Panc1 (cell line): ENCODE measurements at regions not wholly inside any gene's neighbourhood (a gene's known extent, or its start where the extent isn't known, plus 50 kb on each side); places are given as distances from the start of the nearest gene placed in this dataset.

ENCODE experiments used
- ATAC-seq: fragments of 200-7000 bp; cut with Tn5 transposase; 2 replicates; pipeline ENCODE4 v1.9.1; 2020; ENCODE audit warnings: mild to moderate bottlenecking, moderate library complexity
- BruUV-seq: library from RNA; stranded (reverse); fragments of 400-500 nt; replicated peaks from 2 replicates; lab custom pipeline; 2021; lab: Mats Ljungman, UMichigan
- CTCF ChIA-PET: fragments of 300-600 bp; sonication (Branson Sonifier 250); formaldehyde crosslinking; loops from one replicate; lab custom pipeline; 2022; ENCODE audit warnings: antibody characterized with exemption; lab: Charles Lee
- POLR2A ChIA-PET: fragments of 300-600 bp; sonication (Branson Sonifier 250); formaldehyde crosslinking; loops from one replicate; lab custom pipeline; 2022; ENCODE audit warnings: antibody characterized with exemption; lab: Charles Lee
- DNase-seq: peaks from one replicate; pipeline ENCODE4 v3.0.0-alpha.2; 2010; ENCODE audit warnings: low read depth, low spot score
- H3K27ac ChIP-seq: 2 replicates; pipeline ENCODE4 v1.5.1; 2011; ENCODE audit warnings: mild to moderate bottlenecking, low read length, inconsistent platforms
- H3K27me3 ChIP-seq: fragments of 200-500 bp; sonication (Bioruptor generic); 2 replicates; pipeline ENCODE4 v1.6.0; 2014; ENCODE audit warnings: low read length, inconsistent platforms; ENCODE audit not compliant: control insufficient read depth, insufficient read depth
- H3K36me3 ChIP-seq: fragments of 200-500 bp; sonication (Bioruptor generic); 2 replicates; pipeline ENCODE4 v1.5.1; 2014; ENCODE audit warnings: inconsistent platforms, mild to moderate bottlenecking, low read length, moderate library complexity; ENCODE audit not compliant: control insufficient read depth, insufficient read depth
- H3K4me1 ChIP-seq: 2 replicates; pipeline ENCODE4 v1.5.1; 2011; ENCODE audit warnings: inconsistent platforms, mild to moderate bottlenecking, low read length, moderate library complexity; ENCODE audit not compliant: control insufficient read depth, insufficient read depth
- H3K4me3 ChIP-seq, 2 experiments: 2 replicates each; pipeline ENCODE4 v1.5.1; 2011 to 2012; ENCODE audit warnings: low read depth in 2 of 2, low read length in 2 of 2, mild to moderate bottlenecking in 2 of 2, inconsistent platforms in 1 of 2, moderate library complexity in 1 of 2
- H3K9me3 ChIP-seq: fragments of 200-500 bp; sonication (Bioruptor generic); 2 replicates; pipeline ENCODE4 v1.5.1; 2014; ENCODE audit warnings: low read depth, mild to moderate bottlenecking, inconsistent platforms, low read length, moderate library complexity; ENCODE audit not compliant: control insufficient read depth, insufficient read depth
- POLR2AphosphoS5 ChIP-seq: IDR thresholded peaks from 2 replicates; pipeline ENCODE4 v1.6.1; 2012; ENCODE audit warnings: mild to moderate bottlenecking, low read depth, low read length, moderate library complexity
- SIN3A ChIP-seq: IDR thresholded peaks from 2 replicates; pipeline ENCODE4 v1.6.1; 2012; ENCODE audit warnings: low read depth, mild to moderate bottlenecking, low read length, moderate library complexity, borderline replicate concordance; ENCODE audit not compliant: insufficient read depth
- TCF7L2 ChIP-seq: IDR thresholded peaks from 2 replicates; pipeline ENCODE4 v1.6.1; 2011; ENCODE audit warnings: mild to moderate bottlenecking, low read depth, low read length, inconsistent platforms
- in situ Hi-C: cut with HindIII; loops from 2 replicates; pipeline ENCODE4 v1.10.0; 2016; ENCODE audit warnings: low sequenced_read_pairs, low pct_unique_long_range_greater_than_20kb
- intact Hi-C: fragments of 100-400 bp; cut with micrococcal nuclease; formaldehyde crosslinking; loops from one replicate; pipeline ENCODE4 v1.10.0; 2022; ENCODE audit not compliant: unreplicated experiment
- TF ChIP-seq, protein P1 (sequence below), 2 experiments: IDR thresholded peaks; 2 replicates each; pipeline ENCODE4 v1.6.1; 2011 to 2012; ENCODE audit warnings: low read depth in 2 of 2, control low read depth in 1 of 2, low read length in 1 of 2, mild to moderate bottlenecking in 1 of 2, moderate library complexity in 1 of 2; ENCODE audit not compliant: insufficient read depth in 1 of 2
- TF ChIP-seq, protein P2 (sequence below): fragments of 450-650 bp; IDR thresholded peaks from 2 replicates; pipeline ENCODE4 v1.5.1; 2017; ENCODE audit warnings: mild to moderate bottlenecking

DNA sequence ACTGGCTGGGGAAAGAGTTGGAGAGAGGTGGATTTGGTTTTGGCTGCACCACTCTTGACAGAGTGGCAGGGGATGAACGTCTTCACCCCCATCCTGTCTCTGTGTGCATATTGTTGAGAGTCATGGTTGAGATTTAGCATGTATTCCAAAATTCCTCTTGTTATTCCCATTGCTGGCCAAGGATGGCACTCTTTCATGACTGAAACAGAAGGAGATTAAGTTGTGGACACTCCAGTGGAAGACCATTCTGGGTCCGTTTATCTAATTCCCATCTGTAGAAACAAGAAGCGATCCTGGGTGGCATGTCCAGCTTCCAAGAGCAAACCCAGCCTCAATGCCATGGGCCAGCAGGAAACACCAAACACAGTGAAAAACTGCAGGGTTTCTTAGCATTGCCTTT is 469.0 kb upstream of the IGFBP3 start:
- in situ Hi-C loops, result no loop called here
- H3K36me3 ChIP-seq, result no peaks in the 10 kb centered on the region
- DNase-seq (no peak), ATAC-seq (no peak)
- no peaks in the 10 kb centered on the region for H3K4me1 ChIP-seq
- no peak overlapping the region for H3K27ac ChIP-seq
- CTCF ChIA-PET, result no interaction called here
- TF ChIP-seq SIN3A (no peak), TCF7L2 (no peak)
- TF ChIP-seq, protein P1, sequence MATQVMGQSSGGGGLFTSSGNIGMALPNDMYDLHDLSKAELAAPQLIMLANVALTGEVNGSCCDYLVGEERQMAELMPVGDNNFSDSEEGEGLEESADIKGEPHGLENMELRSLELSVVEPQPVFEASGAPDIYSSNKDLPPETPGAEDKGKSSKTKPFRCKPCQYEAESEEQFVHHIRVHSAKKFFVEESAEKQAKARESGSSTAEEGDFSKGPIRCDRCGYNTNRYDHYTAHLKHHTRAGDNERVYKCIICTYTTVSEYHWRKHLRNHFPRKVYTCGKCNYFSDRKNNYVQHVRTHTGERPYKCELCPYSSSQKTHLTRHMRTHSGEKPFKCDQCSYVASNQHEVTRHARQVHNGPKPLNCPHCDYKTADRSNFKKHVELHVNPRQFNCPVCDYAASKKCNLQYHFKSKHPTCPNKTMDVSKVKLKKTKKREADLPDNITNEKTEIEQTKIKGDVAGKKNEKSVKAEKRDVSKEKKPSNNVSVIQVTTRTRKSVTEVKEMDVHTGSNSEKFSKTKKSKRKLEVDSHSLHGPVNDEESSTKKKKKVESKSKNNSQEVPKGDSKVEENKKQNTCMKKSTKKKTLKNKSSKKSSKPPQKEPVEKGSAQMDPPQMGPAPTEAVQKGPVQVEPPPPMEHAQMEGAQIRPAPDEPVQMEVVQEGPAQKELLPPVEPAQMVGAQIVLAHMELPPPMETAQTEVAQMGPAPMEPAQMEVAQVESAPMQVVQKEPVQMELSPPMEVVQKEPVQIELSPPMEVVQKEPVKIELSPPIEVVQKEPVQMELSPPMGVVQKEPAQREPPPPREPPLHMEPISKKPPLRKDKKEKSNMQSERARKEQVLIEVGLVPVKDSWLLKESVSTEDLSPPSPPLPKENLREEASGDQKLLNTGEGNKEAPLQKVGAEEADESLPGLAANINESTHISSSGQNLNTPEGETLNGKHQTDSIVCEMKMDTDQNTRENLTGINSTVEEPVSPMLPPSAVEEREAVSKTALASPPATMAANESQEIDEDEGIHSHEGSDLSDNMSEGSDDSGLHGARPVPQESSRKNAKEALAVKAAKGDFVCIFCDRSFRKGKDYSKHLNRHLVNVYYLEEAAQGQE (IDR thresholded peaks at IDR 0.05; ENCODE audit: insufficient read depth in 1 of 2, low read depth in 2 of 2, low read length in 1 of 2), result no peak
- TF ChIP-seq, protein P2, sequence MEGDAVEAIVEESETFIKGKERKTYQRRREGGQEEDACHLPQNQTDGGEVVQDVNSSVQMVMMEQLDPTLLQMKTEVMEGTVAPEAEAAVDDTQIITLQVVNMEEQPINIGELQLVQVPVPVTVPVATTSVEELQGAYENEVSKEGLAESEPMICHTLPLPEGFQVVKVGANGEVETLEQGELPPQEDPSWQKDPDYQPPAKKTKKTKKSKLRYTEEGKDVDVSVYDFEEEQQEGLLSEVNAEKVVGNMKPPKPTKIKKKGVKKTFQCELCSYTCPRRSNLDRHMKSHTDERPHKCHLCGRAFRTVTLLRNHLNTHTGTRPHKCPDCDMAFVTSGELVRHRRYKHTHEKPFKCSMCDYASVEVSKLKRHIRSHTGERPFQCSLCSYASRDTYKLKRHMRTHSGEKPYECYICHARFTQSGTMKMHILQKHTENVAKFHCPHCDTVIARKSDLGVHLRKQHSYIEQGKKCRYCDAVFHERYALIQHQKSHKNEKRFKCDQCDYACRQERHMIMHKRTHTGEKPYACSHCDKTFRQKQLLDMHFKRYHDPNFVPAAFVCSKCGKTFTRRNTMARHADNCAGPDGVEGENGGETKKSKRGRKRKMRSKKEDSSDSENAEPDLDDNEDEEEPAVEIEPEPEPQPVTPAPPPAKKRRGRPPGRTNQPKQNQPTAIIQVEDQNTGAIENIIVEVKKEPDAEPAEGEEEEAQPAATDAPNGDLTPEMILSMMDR, result 0 out of 2 replicates have a peak, but pooled peaks have one; percentile 12
- BruUV-seq, result no TSS peak
- intact Hi-C loops, result no loop called here
- H3K9me3 ChIP-seq, result no peaks in the 10 kb centered on the region
- H3K4me3 ChIP-seq, result no peak overlapping the region
- no peaks in the 10 kb centered on the region for H3K27me3 ChIP-seq
- POLR2A ChIA-PET, result no interaction called here

DNA sequence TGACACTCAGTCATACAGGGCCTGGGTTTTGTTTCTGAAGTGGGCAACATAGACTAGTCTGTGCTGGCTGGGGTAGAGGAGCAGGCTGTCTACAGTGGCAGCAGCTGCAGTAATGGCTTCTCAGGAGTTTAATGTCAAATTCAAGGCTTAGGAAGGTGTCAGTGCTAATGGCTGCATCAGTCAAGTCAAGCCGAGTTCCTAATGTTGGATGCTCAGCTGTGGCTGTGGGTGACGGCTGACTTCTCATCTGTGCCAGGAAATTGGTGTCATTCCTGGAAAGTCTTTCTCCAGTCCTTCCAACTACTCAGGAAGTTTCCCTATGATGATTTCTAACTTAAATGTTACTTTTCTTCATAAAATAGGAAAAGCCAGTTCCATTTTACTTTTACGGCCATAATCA is 468.1 kb upstream of the IGFBP3 start:
- Histone ChIP-seq H3K4me3 (no peak overlapping the region), H3K36me3 (no peaks in the 10 kb centered on the region), H3K9me3 (no peaks in the 10 kb centered on the region), H3K27ac (no peak overlapping the region), H3K27me3 (no peaks in the 10 kb centered on the region), H3K4me1 (no peaks in the 10 kb centered on the region)
- no TSS peak for BruUV-seq
- POLR2A ChIA-PET, result no interaction called here
- intact Hi-C loops, result no loop called here
- CTCF ChIA-PET, result no interaction called here
- in situ Hi-C loops, result no loop called here
- no peak for TF ChIP-seq SIN3A
- TF ChIP-seq TCF7L2, result no peak
- TF ChIP-seq POLR2AphosphoS5, result no peak
- TF ChIP-seq, protein P1 (IDR thresholded peaks at IDR 0.05; ENCODE audit: insufficient read depth in 1 of 2, low read depth in 2 of 2, low read length in 1 of 2), result no peak
- DNase-seq, result no peak
- no peak for ATAC-seq
